ENCODE measurements at regions not wholly inside any gene's neighbourhood (a gene's known extent, or its start where the extent isn't known, plus 50 kb on each side); places are given as distances from the start of the nearest gene placed in this dataset.

DNA sequence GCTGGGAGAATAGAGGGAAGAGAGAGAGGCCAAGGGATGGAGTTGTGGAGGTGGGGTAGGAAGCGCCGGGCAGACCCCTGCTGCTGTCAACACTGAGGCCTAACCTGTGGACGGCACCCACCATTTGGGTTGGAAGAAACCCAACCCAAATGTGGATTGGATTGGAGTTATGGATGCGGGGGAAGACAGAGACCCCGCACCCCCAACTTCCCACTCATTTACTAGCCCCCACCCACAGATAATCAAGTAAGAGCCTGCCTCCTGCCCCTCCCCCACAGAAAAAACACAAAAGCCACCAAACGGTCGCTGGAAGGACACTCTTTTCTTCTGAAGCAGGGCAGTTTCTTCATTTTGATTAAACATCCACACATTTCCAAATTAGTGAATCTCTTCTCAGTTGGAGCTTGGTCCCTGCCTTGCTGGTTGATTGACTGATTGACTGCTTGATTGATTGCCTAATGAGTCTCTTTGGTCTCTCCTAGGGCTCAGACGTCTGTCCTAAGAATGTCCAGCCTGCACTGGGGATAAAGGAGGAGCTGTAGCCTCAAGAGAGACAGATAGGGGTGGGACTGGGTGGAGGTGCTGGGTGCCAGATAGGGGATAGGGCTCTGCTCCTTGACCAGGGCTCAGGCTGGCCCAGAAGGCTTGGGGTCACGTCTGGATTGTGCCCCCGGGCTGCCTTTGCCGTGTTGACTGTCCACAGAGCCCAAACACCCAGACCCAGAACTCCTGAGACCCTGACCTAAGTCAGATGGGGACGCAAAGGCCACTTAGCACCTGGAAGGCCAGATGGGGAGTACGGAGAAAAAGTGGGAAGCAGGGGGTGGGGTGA, 74.9 kb upstream of the FOXP4 start:
- DNase-seq (ENCODE audit: low read depth), result no peak

GRCh38 chr6:41474213-41474933, 71.8 kb upstream of the FOXP4 start:
- no peak for DNase-seq (ENCODE audit: low read depth)

DNA sequence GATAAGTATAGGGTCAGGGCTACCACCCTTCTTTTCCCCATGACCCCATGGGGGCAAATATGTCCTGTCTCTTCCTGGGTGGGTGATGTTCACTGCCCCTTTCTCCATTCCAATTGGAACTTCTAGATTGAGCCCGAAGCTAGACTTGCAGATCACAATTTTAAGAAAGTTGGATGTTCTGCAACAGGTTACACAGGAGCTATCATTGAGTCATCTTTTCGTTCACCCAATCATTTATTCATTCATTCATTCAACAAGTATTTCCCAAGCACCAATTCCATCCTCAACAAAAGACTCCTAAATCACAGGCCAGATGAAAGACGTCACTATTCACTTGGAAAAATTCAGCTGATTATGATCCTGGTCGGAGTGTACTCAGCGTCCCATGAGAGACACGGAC, 71.0 kb upstream of the FOXP4 start:
- no peak for DNase-seq (ENCODE audit: low read depth)

- DNase-seq (ENCODE audit: low read depth), result no peak
These were observed 70.3 kb upstream of the FOXP4 start for GRCh38 chr6:41475737-41476357.

GRCh38 chr6:41476401-41476800, 69.8 kb upstream of the FOXP4 start:
- DNase-seq (ENCODE audit: low read depth), result no peak

GRCh38 chr6:41477572-41477971, 68.6 kb upstream of the FOXP4 start:
- no peak for DNase-seq (ENCODE audit: low read depth)

DNA sequence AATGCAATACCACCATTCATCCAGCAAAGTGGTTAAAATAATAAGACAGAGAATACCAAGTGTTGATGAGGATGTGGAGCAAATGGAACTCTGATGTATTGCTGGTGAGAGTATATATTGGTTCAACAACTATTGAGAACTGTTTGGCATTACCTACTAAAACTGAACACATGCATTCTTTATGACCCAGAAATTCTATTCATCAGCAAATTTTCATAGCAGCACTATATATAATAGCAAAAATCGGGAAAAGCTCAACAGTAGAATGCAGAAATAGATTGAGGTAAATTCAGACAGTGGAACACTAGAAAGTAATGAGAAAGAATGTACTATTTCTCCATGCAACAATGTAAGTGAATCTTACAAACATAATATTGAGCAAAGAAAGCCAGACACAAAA, 62.2 kb upstream of the FOXP4 start:
- no peak for DNase-seq (ENCODE audit: low read depth)

DNA sequence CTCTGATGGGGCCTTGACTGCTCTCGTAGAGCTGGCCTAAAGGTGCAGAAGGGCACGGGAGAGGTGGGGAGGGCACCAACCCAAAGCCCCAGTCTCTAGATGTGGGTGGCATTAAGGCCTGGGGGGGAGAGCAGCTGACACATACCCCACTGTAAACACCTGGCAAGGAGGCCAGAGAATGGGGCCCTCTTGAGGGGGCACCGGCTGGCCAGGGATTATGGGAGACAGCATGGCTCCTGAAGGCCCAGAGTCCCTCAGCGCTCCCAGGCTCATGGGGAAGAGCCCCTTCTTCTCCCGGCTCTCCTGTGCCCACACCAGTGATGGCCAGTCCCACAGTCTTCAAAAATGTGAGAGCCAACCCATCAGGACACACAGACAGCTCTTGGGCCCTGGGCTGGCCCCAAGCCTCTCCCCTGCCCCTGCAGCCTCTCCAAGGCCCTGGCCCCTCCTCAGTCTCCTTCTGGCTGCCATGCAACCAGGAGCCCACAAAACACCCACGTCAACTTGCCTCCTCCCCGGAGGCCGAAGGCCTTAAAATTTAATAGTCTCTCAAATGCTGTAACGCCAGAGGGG, 58.2 kb upstream of the FOXP4 start:
- DNase-seq (ENCODE audit: low read depth), result no peak

DNA sequence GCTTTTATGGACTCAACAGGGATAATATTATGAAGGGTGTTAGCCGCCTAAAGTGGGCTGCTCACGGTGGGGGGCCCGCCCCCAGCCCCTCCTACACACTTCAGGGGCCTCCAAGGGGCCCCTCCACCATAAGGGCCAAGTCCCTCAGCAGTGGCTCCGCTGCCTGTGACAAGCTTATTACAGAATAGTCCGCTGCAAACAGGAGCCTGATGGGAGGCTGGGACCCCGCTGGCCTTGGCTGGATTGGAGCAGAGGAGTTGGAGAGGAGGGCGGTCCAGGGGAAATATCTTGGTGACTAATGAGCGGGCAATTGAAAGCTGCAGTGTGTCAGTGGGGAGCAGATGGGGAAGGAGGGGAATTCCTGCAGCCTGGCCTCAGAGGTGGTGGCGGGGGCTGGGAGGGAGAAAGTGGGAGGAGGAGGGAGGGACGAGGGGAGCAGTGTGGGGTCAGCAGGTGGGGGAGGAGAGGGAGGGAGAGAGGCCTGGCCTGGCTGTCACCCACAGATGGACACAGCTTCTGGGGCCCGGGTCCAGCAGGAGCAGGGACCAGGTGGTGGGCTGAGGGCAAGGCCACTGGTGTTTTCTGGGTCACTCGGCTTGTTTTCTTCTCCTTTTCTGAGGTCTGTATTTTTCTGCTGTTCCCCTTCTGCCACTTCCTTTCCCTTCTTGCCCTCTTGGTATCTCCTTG, 57.6 kb upstream of the FOXP4 start:
- DNase-seq (ENCODE audit: low read depth), result no peak

- no peak for DNase-seq (ENCODE audit: low read depth)
These were observed 56.9 kb upstream of the FOXP4 start for GRCh38 chr6:41489120-41489851.

DNA sequence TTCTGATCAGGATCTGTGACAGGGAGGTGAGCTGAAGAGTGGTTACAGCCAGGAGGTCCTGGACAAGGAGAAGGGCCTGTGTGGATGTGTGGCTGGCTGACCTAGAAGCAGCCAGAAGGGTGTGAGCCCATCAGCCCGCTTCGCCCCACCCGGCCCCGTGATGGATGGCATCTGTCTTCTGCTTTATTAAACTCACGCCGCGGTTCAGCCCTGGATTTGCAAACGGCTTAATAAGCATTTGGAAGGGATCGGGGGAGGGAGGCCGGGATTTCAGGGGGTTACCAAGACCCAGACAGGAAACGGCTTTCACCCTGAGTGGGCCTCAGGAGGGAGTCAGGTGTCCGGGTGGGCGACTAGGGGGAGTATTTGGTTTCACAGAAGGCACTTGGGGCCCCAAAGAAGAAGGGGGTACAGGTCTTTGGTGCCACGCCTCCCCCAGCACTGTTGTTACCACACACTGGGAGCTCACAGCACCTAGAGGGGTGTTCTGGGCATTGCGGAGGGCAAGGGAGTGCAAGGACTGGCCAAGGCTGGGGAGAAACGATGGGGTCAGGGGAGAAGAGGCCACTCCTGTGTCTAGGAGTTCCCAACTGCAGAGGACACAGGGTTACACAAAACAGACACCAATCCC, 53.8 kb upstream of the FOXP4 start:
- DNase-seq (ENCODE audit: low read depth), result no peak

DNA sequence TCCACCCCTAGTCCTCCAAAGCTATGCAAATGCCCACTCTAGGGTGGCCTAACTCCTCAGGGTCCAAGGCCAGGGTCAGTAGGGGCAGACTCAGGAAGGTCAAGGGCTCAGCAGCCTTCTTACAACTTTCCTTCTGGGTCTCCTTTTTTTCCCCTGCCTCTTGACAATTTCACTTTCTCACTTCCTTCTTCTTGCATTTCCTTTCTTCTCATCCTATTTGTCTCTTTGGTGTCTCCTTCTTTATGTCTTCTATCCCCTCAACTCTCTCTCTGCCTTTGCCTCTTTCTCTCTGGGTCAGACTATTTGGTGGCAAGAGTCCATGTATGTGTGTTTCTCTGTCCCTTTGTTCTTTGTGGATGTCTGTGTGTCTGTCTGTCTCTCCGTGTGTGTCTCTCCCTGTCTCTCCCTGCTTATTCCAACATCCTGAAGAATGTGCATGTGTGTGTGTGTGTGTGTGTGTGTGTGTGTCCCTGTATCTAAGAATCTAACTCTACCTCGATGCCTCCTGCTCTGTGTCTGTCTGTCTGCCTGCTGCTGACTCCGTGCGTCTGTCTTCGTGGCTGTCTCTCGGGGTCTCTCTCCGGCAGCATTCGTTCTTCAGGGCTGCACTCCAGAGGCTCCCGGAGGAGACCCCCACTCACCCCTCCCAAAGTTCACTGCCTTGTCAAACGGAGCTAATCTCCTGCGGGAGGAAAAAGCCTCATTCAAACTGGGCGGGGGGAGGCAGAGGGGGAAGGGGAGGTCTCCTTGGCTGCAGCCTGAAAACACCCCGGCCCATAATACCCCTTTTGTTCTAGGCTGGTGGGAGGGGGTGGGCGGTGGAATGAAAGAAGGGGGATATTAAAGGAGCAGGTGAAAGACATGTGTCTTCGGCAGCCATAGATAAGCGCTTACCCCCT, 51.7 kb upstream of the FOXP4 start:
- no peak for DNase-seq (ENCODE audit: low read depth)
